ENCODE measurements at regions not wholly inside any gene's neighbourhood (a gene's known extent, or its start where the extent isn't known, plus 50 kb on each side); places are given as distances from the start of the nearest gene placed in this dataset.
A peak's percentile ranks its signal among the peaks of the same experiment; 100 is the strongest.

- ChIA-PET POLR2A (ENCODE audit: low non-redundant PET) (no interaction called here), CTCF (no interaction called here)
- no peak overlapping the region for H3K27ac ChIP-seq
- DNase-seq (ENCODE audit: low spot score) = no peak
- TF ChIP-seq CTCF (conservative IDR thresholded peaks at IDR 0.05; ENCODE audit: low read depth) = no peak
Measured at GRCh38 chr7:19589446-19589845, 119.4 kb downstream of the POLR1F start.

- no peak for DNase-seq (ENCODE audit: low spot score)
- H3K27ac ChIP-seq = no peak overlapping the region
- ChIA-PET POLR2A (ENCODE audit: low non-redundant PET) (no interaction called here), CTCF (interaction anchor here (0.6 kb wide), 1 partner anchor 1659 kb away, joined by 3 read pairs; no protein-coding TSS in a partner anchor)
- peak; percentile 46; the same call in 1 of the 2 replicates for TF ChIP-seq CTCF (conservative IDR thresholded peaks at IDR 0.05; ENCODE audit: low read depth)
Measured at GRCh38 chr7:19587291-19587690, 121.5 kb downstream of the POLR1F start.

GRCh38 chr7:19585761-19586160 is 123.1 kb downstream of the POLR1F start:
- no peak overlapping the region for H3K27ac ChIP-seq
- CTCF ChIA-PET = interaction anchor here (0.6 kb wide), 1 partner anchor 451 kb away, joined by 3 read pairs; no protein-coding TSS in a partner anchor
- no peak for DNase-seq (ENCODE audit: low spot score)
- POLR2A ChIA-PET (ENCODE audit: low non-redundant PET) = no interaction called here
- TF ChIP-seq CTCF (conservative IDR thresholded peaks at IDR 0.05; ENCODE audit: low read depth) = no peak

GRCh38 chr7:19575909-19576557 is 132.8 kb downstream of the POLR1F start:
- no peak for DNase-seq (ENCODE audit: low spot score)
- POLR2A ChIA-PET (ENCODE audit: low non-redundant PET) = no interaction called here
- CTCF ChIA-PET = no interaction called here
- H3K27ac ChIP-seq = no peak overlapping the region
- TF ChIP-seq CTCF (conservative IDR thresholded peaks at IDR 0.05; ENCODE audit: low read depth) = no peak

GRCh38 chr7:19574131-19574530 is 134.7 kb downstream of the POLR1F start:
- no peak for TF ChIP-seq CTCF (conservative IDR thresholded peaks at IDR 0.05; ENCODE audit: low read depth)
- POLR2A ChIA-PET (ENCODE audit: low non-redundant PET) = no interaction called here
- CTCF ChIA-PET = interaction anchor here (0.6 to 0.9 kb wide), 3 partner anchors 17 to 910 kb away, joined by 3 read pairs; no protein-coding TSS in a partner anchor
- no peak for DNase-seq (ENCODE audit: low spot score)
- no peak overlapping the region for H3K27ac ChIP-seq

GRCh38 chr7:19572566-19572965 is 136.3 kb downstream of the POLR1F start:
- ChIA-PET CTCF (no interaction called here), POLR2A (ENCODE audit: low non-redundant PET) (no interaction called here)
- TF ChIP-seq CTCF (conservative IDR thresholded peaks at IDR 0.05; ENCODE audit: low read depth) = no peak
- no peak for DNase-seq (ENCODE audit: low spot score)
- H3K27ac ChIP-seq = no peak overlapping the region

Data from RWPE1 (cell line).